Sigmoid colon (tissue), 6 donors: ENCODE measurements at regions not wholly inside any gene's neighbourhood (a gene's known extent, or its start where the extent isn't known, plus 50 kb on each side); places are given as distances from the start of the nearest gene placed in this dataset.

Experiments
- DNase-seq: peaks from one replicate; pipeline ENCODE4 v3.0.0-alpha.2; 2019
- H3K27ac ChIP-seq, 4 donors: fragments of 200-600 bp; sonication (generic); one replicate each; pipeline ENCODE4 v1.5.1; 2016 to 2019; ENCODE audit warnings: mild to moderate bottlenecking in 1 of 4
- H3K27me3 ChIP-seq, 3 donors: fragments of 200-600 bp; sonication (generic); one replicate each; pipeline ENCODE4 v1.5.1; 2019; ENCODE audit warnings: mild to moderate bottlenecking in 1 of 3
- H3K36me3 ChIP-seq, 4 donors: fragments of 200-600 bp; sonication (generic); one replicate each; pipeline ENCODE4 v1.5.1; 2016 to 2019
- H3K4me1 ChIP-seq, 4 donors: fragments of 200-600 bp; sonication (generic); one replicate each; pipeline ENCODE4 v1.5.1; 2017 to 2019
- H3K4me3 ChIP-seq, 4 donors: fragments of 200-600 bp; sonication (generic); one replicate each; pipeline ENCODE4 v1.5.1; 2017 to 2019; ENCODE audit warnings: mild to moderate bottlenecking in 2 of 4, moderate library complexity in 1 of 4
- H3K9me3 ChIP-seq, 4 donors: fragments of 200-600 bp in 3 of 4; sonication (generic) in 3 of 4; one replicate each; pipeline versions ENCODE4 v1.5.1 to v1.6.1; 2013 to 2019
- CTCF ChIP-seq, 4 experiments: fragments of 450-650 bp in 3 of 4; fragments of 200-600 bp in 1 of 4; IDR thresholded peaks; one replicate each; pipeline ENCODE4 v1.5.1; 2016 to 2019; ENCODE audit warnings: antibody characterized with exemption in 4 of 4, mild to moderate bottlenecking in 3 of 4, moderate library complexity in 2 of 4
- EP300 ChIP-seq, 4 donors: sonication (generic); formaldehyde crosslinking; IDR thresholded peaks; one replicate each; pipeline ENCODE4 v1.6.1; 2017; ENCODE audit warnings: antibody characterized with exemption in 4 of 4
- POLR2A ChIP-seq, 2 donors: fragments of 450-650 bp; IDR thresholded peaks; one replicate each; pipeline ENCODE4 v1.6.1; 2016; ENCODE audit warnings: antibody characterized with exemption in 2 of 2, mild to moderate bottlenecking in 2 of 2, moderate library complexity in 2 of 2
- POLR2AphosphoS5 ChIP-seq, 4 donors: sonication (generic); formaldehyde crosslinking; IDR thresholded peaks; one replicate each; pipeline ENCODE4 v1.6.1; 2017; ENCODE audit warnings: antibody characterized with exemption in 4 of 4
- WGBS, 2 donors: extraction: QIAGEN DNeasy Blood & Tissue Kit; methylation state at CpG; one replicate each; pipeline ENCODE4 v1.1.7; 2013; 5-methylcytosine and 5-hydroxymethylcytosine counted together
- intact Hi-C: fragments of 100-400 bp; cut with DNase I; formaldehyde crosslinking; loops from one replicate; pipeline ENCODE4 v1.15.1; 2023
- donor health status: healthy with polysubstance abuse.
- donor health status: healthy.

DNA sequence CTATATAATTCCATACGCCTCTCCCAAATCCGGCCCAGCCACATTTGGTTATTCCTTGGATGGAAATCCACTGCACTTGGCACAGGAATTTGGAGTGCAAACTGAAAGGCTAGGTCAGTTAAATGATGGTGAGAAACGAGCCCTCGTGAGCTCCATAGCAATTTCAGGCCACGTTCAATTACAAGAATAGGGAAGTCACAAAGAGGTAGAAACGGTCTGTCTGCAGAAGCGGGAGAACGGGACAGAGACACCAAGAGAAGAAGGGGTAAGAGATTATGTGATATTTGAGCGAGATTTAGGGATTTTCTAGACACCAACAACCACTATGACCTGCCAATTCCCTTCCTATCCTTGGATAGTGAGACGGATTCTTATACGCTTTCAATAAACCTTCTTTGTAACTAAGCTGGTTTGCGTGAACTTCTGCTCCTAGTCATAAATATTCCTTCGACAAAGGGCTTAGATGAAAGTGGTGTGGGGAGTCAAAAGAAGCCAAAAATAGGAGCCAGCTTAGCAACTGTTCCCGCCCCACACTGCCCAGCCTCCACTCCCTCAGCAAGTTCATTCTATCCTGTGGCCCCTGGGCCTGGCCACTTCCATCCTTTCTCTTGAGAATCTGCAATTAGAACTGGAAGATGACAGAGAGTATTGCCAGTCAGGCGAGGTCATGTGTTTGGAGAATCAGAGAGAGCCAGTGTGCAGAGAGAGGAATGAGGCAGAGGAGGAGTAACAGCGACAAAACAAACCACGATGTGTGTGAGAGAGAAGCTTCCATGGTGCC is 118.4 kb downstream of the ZNF608 start:
- whole genome bisulfite sequencing, 2 donors = 63 to 91% methylated on average over 17 of the region's 17 CpGs
- no peaks in the 10 kb centered on the region for H3K9me3 ChIP-seq
- H3K27ac ChIP-seq = no peak overlapping the region
- no peak overlapping the region for H3K4me3 ChIP-seq
- H3K4me1 ChIP-seq = peaks cover 0 to 14% (median 6%) of the 10 kb centered on the region in 4 donors
- TF ChIP-seq EP300 (IDR thresholded peaks at IDR 0.05) = no peak
- TF ChIP-seq POLR2A (IDR thresholded peaks at IDR 0.05) = no peak
- no peak for TF ChIP-seq POLR2AphosphoS5 (IDR thresholded peaks at IDR 0.05)
- no peak for TF ChIP-seq CTCF (IDR thresholded peaks at IDR 0.05)
- intact Hi-C loops = no loop called here
- H3K36me3 ChIP-seq = no peaks in the 10 kb centered on the region
- no peak for DNase-seq
- no peaks in the 10 kb centered on the region for H3K27me3 ChIP-seq

GRCh38 chr5:124626053-124626452 is 120.4 kb downstream of the ZNF608 start:
- no peaks in the 10 kb centered on the region for H3K9me3 ChIP-seq
- intact Hi-C loops = no loop called here
- WGBS, 2 donors = 93% methylated on average over 2 of the region's 2 CpGs
- no peak overlapping the region for H3K4me3 ChIP-seq
- no peaks in the 10 kb centered on the region for H3K36me3 ChIP-seq
- no peak for DNase-seq
- TF ChIP-seq CTCF (IDR thresholded peaks at IDR 0.05) (no peak), EP300 (IDR thresholded peaks at IDR 0.05) (no peak), POLR2AphosphoS5 (IDR thresholded peaks at IDR 0.05) (no peak), POLR2A (IDR thresholded peaks at IDR 0.05) (no peak)
- H3K4me1 ChIP-seq = peaks cover 0 to 14% (median 2%) of the 10 kb centered on the region in 4 donors
- no peaks in the 10 kb centered on the region for H3K27me3 ChIP-seq
- H3K27ac ChIP-seq = no peak overlapping the region

DNA sequence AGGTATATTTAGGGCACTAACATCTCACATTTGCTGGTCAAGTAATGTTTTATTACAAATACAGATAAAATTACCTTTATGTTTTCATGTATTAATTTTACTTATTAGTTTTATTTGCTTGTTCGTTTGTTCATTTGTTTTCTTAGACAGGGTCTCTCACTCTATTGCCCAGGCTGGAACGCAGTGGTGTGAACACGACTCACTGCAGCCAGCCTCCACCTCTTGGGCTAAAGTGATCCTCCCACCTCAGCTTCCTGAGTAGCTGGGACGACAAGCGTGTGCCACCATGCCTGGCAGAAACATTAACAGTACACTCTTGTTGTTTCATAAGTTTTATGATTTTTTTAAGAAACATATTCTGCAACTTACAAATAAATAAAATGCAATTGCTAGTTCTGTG is 123.2 kb downstream of the ZNF608 start:
- no peak for TF ChIP-seq EP300 (IDR thresholded peaks at IDR 0.05)
- TF ChIP-seq POLR2AphosphoS5 (IDR thresholded peaks at IDR 0.05) = no peak
- no peak for TF ChIP-seq CTCF (IDR thresholded peaks at IDR 0.05)
- no peak for TF ChIP-seq POLR2A (IDR thresholded peaks at IDR 0.05)
- H3K9me3 ChIP-seq = no peaks in the 10 kb centered on the region
- WGBS, 2 donors = 80 to 94% methylated on average over 5 of the region's 5 CpGs
- peaks cover 0 to under 1% (median 0%) of the 10 kb centered on the region in 4 donors for H3K4me1 ChIP-seq
- H3K27me3 ChIP-seq = no peaks in the 10 kb centered on the region
- intact Hi-C loops = no loop called here
- no peak overlapping the region for H3K4me3 ChIP-seq
- no peaks in the 10 kb centered on the region for H3K36me3 ChIP-seq
- DNase-seq = no peak
- no peak overlapping the region for H3K27ac ChIP-seq

DNA sequence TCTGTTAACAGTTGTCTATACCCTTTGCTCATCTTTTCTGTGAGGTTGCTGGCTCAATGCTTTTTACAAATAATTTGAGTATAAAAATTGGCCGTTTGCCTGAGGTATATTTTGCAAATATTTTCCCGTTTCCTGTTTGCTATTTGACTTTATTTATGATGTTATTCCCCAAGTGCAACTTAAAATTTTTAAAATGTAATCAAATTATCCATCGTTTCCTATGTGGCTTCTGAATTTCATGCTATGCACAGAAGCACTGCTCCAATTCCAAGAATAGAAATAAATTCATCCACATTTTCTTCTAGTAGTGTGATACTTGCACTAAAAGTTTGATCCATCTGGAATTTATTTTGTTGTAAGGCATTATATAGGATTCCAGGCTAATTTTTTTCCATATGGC is 123.6 kb downstream of the ZNF608 start:
- intact Hi-C loops = no loop called here
- Histone ChIP-seq H3K4me1 (no peaks in the 10 kb centered on the region), H3K36me3 (no peaks in the 10 kb centered on the region), H3K9me3 (no peaks in the 10 kb centered on the region), H3K4me3 (no peak overlapping the region), H3K27ac (no peak overlapping the region), H3K27me3 (no peaks in the 10 kb centered on the region)
- 71 to 77% methylated on average over 3 of the region's 3 CpGs for WGBS, 2 donors
- no peak for DNase-seq
- TF ChIP-seq POLR2A (IDR thresholded peaks at IDR 0.05) (no peak), CTCF (IDR thresholded peaks at IDR 0.05) (no peak), EP300 (IDR thresholded peaks at IDR 0.05) (no peak), POLR2AphosphoS5 (IDR thresholded peaks at IDR 0.05) (no peak)

GRCh38 chr5:124621279-124621678 is 125.2 kb downstream of the ZNF608 start:
- Histone ChIP-seq H3K36me3 (no peaks in the 10 kb centered on the region), H3K4me1 (no peaks in the 10 kb centered on the region), H3K27me3 (no peaks in the 10 kb centered on the region), H3K4me3 (no peak overlapping the region), H3K27ac (no peak overlapping the region), H3K9me3 (no peaks in the 10 kb centered on the region)
- TF ChIP-seq EP300 (IDR thresholded peaks at IDR 0.05) = no peak
- no peak for TF ChIP-seq CTCF (IDR thresholded peaks at IDR 0.05)
- TF ChIP-seq POLR2AphosphoS5 (IDR thresholded peaks at IDR 0.05) = no peak
- TF ChIP-seq POLR2A (IDR thresholded peaks at IDR 0.05) = no peak
- intact Hi-C loops = no loop called here
- whole genome bisulfite sequencing, 2 donors = 75 to 88% methylated on average over 5 of the region's 5 CpGs
- DNase-seq = no peak
